ENCODE measurements at regions not wholly inside any gene's neighbourhood (a gene's known extent, or its start where the extent isn't known, plus 50 kb on each side); places are given as distances from the start of the nearest gene placed in this dataset.
A peak's percentile ranks its signal among the peaks of the same experiment; 100 is the strongest.
"Not testable (repeated sequence)": the region's sequence is repeated elsewhere in the genome, so short reads cannot be mapped to it uniquely, and the experiment has no call there.

- DNase-seq, result no peak
Observed at GRCh38 chr10:6977398-6978186, 397.5 kb upstream of the PRKCQ start.

GRCh38 chr10:6973899-6974298, 393.8 kb upstream of the PRKCQ start:
- DNase-seq, result peak; percentile 23 to 28

GRCh38 chr10:6972226-6972625, 392.1 kb upstream of the PRKCQ start:
- no peak for DNase-seq

GRCh38 chr10:6969659-6970058, 389.6 kb upstream of the PRKCQ start:
- DNase-seq, result no peak

GRCh38 chr10:6964543-6964942, 384.5 kb upstream of the PRKCQ start:
- no peak for DNase-seq

- DNase-seq, result no peak
Observed at GRCh38 chr10:6962576-6962975, 382.5 kb upstream of the PRKCQ start.

- DNase-seq, result peak in 1 of 2 donors; percentile 26
Observed at GRCh38 chr10:6958711-6959110, 378.6 kb upstream of the PRKCQ start.

- peak in 1 of 2 donors; percentile 18 for DNase-seq
Observed at GRCh38 chr10:6958254-6958653, 378.2 kb upstream of the PRKCQ start.

- DNase-seq, result no peak
Observed at GRCh38 chr10:6957851-6958250, 377.8 kb upstream of the PRKCQ start.

GRCh38 chr10:6956562-6956961, 376.5 kb upstream of the PRKCQ start:
- no peak for DNase-seq

GRCh38 chr10:6953271-6953801, 373.3 kb upstream of the PRKCQ start:
- no peak for DNase-seq

GRCh38 chr10:6951732-6952131, 371.7 kb upstream of the PRKCQ start:
- no peak for DNase-seq

- DNase-seq, result no peak
Observed at GRCh38 chr10:6950133-6950532, 370.1 kb upstream of the PRKCQ start.

- DNase-seq, result no peak
Observed at GRCh38 chr10:6944436-6944835, 364.4 kb upstream of the PRKCQ start.

- no peak for DNase-seq
Observed at GRCh38 chr10:6938384-6938783, 358.3 kb upstream of the PRKCQ start.

- no peak for DNase-seq
Observed at GRCh38 chr10:6936931-6937330, 356.9 kb upstream of the PRKCQ start.

- no peak for DNase-seq
Observed at GRCh38 chr10:6929148-6929830, 349.2 kb upstream of the PRKCQ start.

- DNase-seq, result peak in 1 of 2 donors; percentile 41
Observed at GRCh38 chr10:6928586-6928985, 348.5 kb upstream of the PRKCQ start.

GRCh38 chr10:6926971-6927370, 346.9 kb upstream of the PRKCQ start:
- no peak for DNase-seq

GRCh38 chr10:6925146-6925545, 345.1 kb upstream of the PRKCQ start:
- DNase-seq, result no peak

- no peak for DNase-seq
Observed at GRCh38 chr10:6924166-6924565, 344.1 kb upstream of the PRKCQ start.

- DNase-seq, result not testable (repeated sequence)
Observed at GRCh38 chr10:6921026-6921425, 340.9 kb upstream of the PRKCQ start.

GRCh38 chr10:6920072-6921019, 340.3 kb upstream of the PRKCQ start:
- peak; percentile 79 to 80 for DNase-seq
